Tibial artery (tissue), 4 donors: ENCODE measurements at regions not wholly inside any gene's neighbourhood (a gene's known extent, or its start where the extent isn't known, plus 50 kb on each side); places are given as distances from the start of the nearest gene placed in this dataset.
A peak's percentile ranks its signal among the peaks of the same experiment; 100 is the strongest.

Experiments
- DNase-seq, 2 donors: peaks; one replicate each; pipeline ENCODE4 v3.0.0-alpha.2; 2019
- H3K27ac ChIP-seq, 2 donors: fragments of 200-600 bp; sonication (generic) in 1 of 2; 1 replicate in 1 of 2; 2 replicates in 1 of 2; pipeline ENCODE4 v1.5.1; 2018 to 2019; ENCODE audit warnings: mild to moderate bottlenecking in 1 of 2
- H3K27me3 ChIP-seq, 2 donors: fragments of 200-600 bp; sonication (generic) in 1 of 2; one replicate each; pipeline versions ENCODE4 v1.5.1 to v1.6.0; 2016 to 2019
- H3K36me3 ChIP-seq, 3 donors: fragments of 200-600 bp; sonication (generic) in 2 of 3; one replicate each; pipeline ENCODE4 v1.5.1; 2016 to 2019; ENCODE audit warnings: mild to moderate bottlenecking in 2 of 3
- H3K4me1 ChIP-seq, 4 donors: fragments of 200-600 bp; sonication (generic) in 2 of 4; 1 replicate in 3 of 4; 2 replicates in 1 of 4; pipeline ENCODE4 v1.5.1; 2016 to 2019
- H3K4me3 ChIP-seq, 2 donors: fragments of 200-600 bp; sonication (generic) in 1 of 2; 1 replicate in 1 of 2; 2 replicates in 1 of 2; pipeline ENCODE4 v1.5.1; 2018 to 2019; ENCODE audit warnings: mild to moderate bottlenecking in 2 of 2
- H3K9me3 ChIP-seq, 3 donors: fragments of 200-600 bp; sonication (generic) in 1 of 3; one replicate each; pipeline ENCODE4 v1.5.1; 2016 to 2019
- intact Hi-C: fragments of 100-400 bp; cut with DNase I; formaldehyde crosslinking; loops from one replicate; pipeline ENCODE4 v1.15.0; 2023; ENCODE audit warnings: low total_unique reads
- TF ChIP-seq, protein P1 (sequence below), 2 experiments: fragments of 200-600 bp in 1 of 2; fragments of 450-650 bp in 1 of 2; IDR thresholded peaks; one replicate each; pipeline ENCODE4 v1.5.1; 2017 to 2019; ENCODE audit warnings: antibody characterized with exemption in 2 of 2, mild to moderate bottlenecking in 1 of 2, moderate library complexity in 1 of 2

DNA sequence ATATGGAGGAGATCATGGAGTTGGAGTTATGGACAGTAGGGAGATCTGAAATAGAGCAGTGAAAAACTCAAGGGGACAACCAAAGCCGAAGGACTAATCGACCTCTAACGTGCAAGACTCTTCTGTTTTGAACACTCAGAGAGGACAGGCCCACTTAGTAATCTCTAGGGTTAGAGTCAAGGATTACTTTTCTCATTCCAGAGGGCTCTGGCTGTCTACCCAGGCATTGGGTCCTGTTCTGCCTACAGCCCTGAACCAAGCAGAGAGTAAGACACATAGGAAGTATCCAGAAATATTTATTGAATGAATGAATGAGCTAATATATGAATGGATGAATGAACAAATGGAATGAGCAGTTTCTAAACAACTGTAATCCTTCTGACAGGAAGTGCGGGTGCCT lies 50.3 kb upstream of the PKDCC start:
- no peak overlapping the region for H3K4me3 ChIP-seq
- no peaks in the 10 kb centered on the region for H3K27me3 ChIP-seq
- H3K4me1 ChIP-seq = peaks cover 0 to 17% (median 8%) of the 10 kb centered on the region in 4 donors
- no peak for DNase-seq
- no peaks in the 10 kb centered on the region for H3K9me3 ChIP-seq
- peak overlapping the region in 1 of 2 donors; percentile 64 for H3K27ac ChIP-seq
- H3K36me3 ChIP-seq = no peaks in the 10 kb centered on the region
- intact Hi-C loops = loop anchor here (10.0 kb wide), 1 partner anchor 47 kb away; the partner anchor contains the start of gene PKDCC
- TF ChIP-seq, protein P1, sequence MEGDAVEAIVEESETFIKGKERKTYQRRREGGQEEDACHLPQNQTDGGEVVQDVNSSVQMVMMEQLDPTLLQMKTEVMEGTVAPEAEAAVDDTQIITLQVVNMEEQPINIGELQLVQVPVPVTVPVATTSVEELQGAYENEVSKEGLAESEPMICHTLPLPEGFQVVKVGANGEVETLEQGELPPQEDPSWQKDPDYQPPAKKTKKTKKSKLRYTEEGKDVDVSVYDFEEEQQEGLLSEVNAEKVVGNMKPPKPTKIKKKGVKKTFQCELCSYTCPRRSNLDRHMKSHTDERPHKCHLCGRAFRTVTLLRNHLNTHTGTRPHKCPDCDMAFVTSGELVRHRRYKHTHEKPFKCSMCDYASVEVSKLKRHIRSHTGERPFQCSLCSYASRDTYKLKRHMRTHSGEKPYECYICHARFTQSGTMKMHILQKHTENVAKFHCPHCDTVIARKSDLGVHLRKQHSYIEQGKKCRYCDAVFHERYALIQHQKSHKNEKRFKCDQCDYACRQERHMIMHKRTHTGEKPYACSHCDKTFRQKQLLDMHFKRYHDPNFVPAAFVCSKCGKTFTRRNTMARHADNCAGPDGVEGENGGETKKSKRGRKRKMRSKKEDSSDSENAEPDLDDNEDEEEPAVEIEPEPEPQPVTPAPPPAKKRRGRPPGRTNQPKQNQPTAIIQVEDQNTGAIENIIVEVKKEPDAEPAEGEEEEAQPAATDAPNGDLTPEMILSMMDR (IDR thresholded peaks at IDR 0.05) = no peak
